ENCODE measurements at regions not wholly inside any gene's neighbourhood (a gene's known extent, or its start where the extent isn't known, plus 50 kb on each side); places are given as distances from the start of the nearest gene placed in this dataset. TPM values are rescaled to one million over a fixed set of nuclear protein-coding genes. Genes with fewer than 3 reads are reported as not detected.
A peak's percentile ranks its signal among the peaks of the same experiment; 100 is the strongest.
"Not testable (repeated sequence)": the region's sequence is repeated elsewhere in the genome, so short reads cannot be mapped to it uniquely, and the experiment has no call there.

DNA sequence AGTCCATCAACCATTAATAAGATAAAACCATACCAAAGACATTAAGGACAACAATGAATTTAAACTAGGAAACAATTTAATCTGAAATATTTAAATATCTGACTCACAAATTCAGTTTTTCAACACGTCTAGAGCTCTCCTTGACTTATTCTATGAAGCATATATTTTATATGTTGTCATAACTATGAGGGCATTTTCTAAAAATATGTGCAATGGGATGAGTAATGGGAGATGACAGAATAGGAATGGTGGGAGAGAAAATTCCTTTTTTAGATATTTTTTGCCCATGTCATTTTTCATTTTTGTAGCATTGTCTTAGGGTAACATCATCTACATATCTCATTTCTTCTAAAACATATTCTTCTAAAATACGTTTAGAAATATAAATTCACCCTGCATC lies 79.2 kb upstream of the CDH2 start:
- TF ChIP-seq, protein P1, sequence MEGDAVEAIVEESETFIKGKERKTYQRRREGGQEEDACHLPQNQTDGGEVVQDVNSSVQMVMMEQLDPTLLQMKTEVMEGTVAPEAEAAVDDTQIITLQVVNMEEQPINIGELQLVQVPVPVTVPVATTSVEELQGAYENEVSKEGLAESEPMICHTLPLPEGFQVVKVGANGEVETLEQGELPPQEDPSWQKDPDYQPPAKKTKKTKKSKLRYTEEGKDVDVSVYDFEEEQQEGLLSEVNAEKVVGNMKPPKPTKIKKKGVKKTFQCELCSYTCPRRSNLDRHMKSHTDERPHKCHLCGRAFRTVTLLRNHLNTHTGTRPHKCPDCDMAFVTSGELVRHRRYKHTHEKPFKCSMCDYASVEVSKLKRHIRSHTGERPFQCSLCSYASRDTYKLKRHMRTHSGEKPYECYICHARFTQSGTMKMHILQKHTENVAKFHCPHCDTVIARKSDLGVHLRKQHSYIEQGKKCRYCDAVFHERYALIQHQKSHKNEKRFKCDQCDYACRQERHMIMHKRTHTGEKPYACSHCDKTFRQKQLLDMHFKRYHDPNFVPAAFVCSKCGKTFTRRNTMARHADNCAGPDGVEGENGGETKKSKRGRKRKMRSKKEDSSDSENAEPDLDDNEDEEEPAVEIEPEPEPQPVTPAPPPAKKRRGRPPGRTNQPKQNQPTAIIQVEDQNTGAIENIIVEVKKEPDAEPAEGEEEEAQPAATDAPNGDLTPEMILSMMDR (conservative IDR thresholded peaks at IDR 0.05) = no peak
- Mint-ChIP-seq H3K4me3 (no peak overlapping the region), H3K4me1 (ENCODE audit: unreplicated experiment) (no peaks in the 10 kb centered on the region), H3K27me3 (no peaks in the 10 kb centered on the region), H3K27ac (no peak overlapping the region), H3K9me3 (no peaks in the 10 kb centered on the region), H3K36me3 (no peaks in the 10 kb centered on the region)
- no peak for DNase-seq (ENCODE audit: extremely low spot score, unreplicated experiment)

DNA sequence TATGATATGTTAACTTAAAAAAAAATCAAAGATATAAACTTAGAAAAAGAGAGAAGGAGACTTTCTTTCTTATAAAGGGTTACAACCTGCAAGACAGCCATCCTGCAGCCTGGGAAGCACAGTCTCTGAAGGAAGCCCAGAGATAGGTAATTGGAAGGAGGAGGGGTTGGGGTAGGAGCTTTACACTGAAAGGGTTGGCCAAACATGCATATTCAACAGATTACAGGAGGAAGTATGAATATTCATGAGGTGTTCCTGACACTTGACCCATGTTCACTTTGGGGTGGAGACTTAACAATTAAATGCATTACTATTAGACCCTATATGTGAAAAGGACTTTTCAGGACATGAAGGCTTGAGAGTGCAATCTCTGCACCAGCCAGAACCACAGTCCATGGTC lies 71.7 kb upstream of the CDH2 start:
- H3K36me3 Mint-ChIP-seq = no peaks in the 10 kb centered on the region
- H3K4me3 Mint-ChIP-seq = no peak overlapping the region

DNA sequence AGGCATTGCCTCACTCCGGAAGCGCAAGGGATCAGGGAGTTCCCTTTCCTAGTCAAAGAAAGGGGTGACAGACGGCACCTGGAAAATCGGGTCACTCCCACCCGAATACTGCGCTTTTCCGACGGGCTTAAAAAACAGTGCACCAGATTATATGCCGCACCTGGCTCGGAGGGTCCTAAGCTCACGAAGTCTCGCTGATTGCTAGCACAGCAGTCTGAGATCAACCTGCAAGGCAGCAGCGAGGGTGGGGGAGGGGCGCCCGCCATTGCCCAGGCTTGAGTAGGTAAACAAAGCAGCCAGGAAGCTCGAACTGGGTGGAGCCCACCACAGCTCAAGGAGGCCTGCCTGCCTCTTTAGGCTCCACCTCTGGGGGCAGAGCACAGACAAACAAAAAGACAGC lies 63.7 kb upstream of the CDH2 start:
- peak overlapping the region; percentile 82 for H3K4me3 Mint-ChIP-seq
- H3K27me3 Mint-ChIP-seq; DNase-seq (ENCODE audit: extremely low spot score, unreplicated experiment); H3K36me3 Mint-ChIP-seq; H3K4me1 Mint-ChIP-seq (ENCODE audit: unreplicated experiment); H3K9me3 Mint-ChIP-seq: not testable (repeated sequence)
- peak overlapping the region; percentile 55 for H3K27ac Mint-ChIP-seq

More for the DNA sequence above, 71.7 kb upstream of the CDH2 start:
- DNase-seq (ENCODE audit: extremely low spot score, unreplicated experiment) = no peak
- Mint-ChIP-seq H3K27ac (no peak overlapping the region), H3K4me1 (ENCODE audit: unreplicated experiment) (no peaks in the 10 kb centered on the region), H3K9me3 (no peaks in the 10 kb centered on the region), H3K27me3 (no peaks in the 10 kb centered on the region)
- TF ChIP-seq, protein P1 (conservative IDR thresholded peaks at IDR 0.05) = no peak

- Mint-ChIP-seq H3K27ac (no peak overlapping the region), H3K9me3 (no peaks in the 10 kb centered on the region), H3K27me3 (no peaks in the 10 kb centered on the region), H3K36me3 (no peaks in the 10 kb centered on the region), H3K4me1 (ENCODE audit: unreplicated experiment) (no peaks in the 10 kb centered on the region), H3K4me3 (no peak overlapping the region)
- TF ChIP-seq, protein P1 (conservative IDR thresholded peaks at IDR 0.05) = no peak
- no peak for DNase-seq (ENCODE audit: extremely low spot score, unreplicated experiment)
Measured at GRCh38 chr18:28236487-28236886, 59.6 kb upstream of the CDH2 start.

Small RNA genes in the stretch of these regions (microRNA-seq; reads per million reads assigned to microRNA genes)
- gene MIR302F = not detected
